GM21619 (cell line): ENCODE measurements at regions not wholly inside any gene's neighbourhood (a gene's known extent, or its start where the extent isn't known, plus 50 kb on each side); places are given as distances from the start of the nearest gene placed in this dataset.

Experiments used
- ATAC-seq: cut with Tn5 transposase; IDR thresholded peaks from one replicate; pipeline ENCODE4 v1.9.1; 2021; ENCODE audit not compliant: unreplicated experiment

- no peak for ATAC-seq
These were observed 153.8 kb upstream of the UBL3 start for GRCh38 chr13:30004204-30004603.

- no peak for ATAC-seq
These were observed 152.2 kb upstream of the UBL3 start for GRCh38 chr13:30002577-30002976.

GRCh38 chr13:30000370-30000765 lies 150.0 kb upstream of the UBL3 start:
- ATAC-seq = no peak

- ATAC-seq = no peak
These were observed 149.3 kb upstream of the UBL3 start for GRCh38 chr13:29999492-30000369.

- no peak for ATAC-seq
These were observed 145.9 kb upstream of the UBL3 start for GRCh38 chr13:29996316-29996715.

DNA sequence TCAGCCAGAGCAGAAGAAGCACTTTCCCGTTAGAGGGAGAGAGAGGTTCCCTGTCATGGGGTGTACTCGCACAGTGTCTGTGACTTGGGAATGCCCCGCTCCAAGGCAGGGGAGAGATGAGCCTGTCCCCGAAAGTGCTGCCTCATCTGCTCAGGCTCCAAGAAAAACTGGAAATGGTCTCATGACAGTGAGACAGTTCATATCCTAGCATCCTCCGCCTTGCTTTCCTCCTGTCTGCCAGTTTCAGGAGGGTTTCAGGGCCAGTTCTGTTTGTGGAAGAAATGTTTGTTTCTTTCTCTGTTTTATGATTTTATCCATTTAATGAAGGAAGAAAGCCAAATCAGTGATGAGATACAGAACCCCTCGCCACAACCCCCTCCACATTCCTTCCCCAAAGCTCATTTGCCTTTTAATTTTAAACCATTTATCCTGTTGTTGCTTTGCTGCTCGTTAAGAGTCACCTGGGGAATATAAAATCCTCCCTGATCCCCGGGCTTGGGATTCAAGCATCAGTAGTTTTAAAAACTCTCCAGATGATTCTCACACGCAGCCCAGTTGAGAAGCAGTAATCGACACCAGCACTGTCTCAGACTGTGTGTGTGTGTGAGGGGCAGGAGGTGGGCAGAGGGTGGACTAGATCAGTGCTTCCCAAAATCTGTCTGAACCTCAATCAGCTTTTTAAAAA lies 144.6 kb upstream of the UBL3 start:
- ATAC-seq = no peak

- ATAC-seq = no peak
These were observed 143.5 kb upstream of the UBL3 start for GRCh38 chr13:29993716-29994488.

- ATAC-seq = no peak
These were observed 142.8 kb upstream of the UBL3 start for GRCh38 chr13:29993196-29993595.

GRCh38 chr13:29991343-29991742 lies 140.9 kb upstream of the UBL3 start:
- no peak for ATAC-seq

DNA sequence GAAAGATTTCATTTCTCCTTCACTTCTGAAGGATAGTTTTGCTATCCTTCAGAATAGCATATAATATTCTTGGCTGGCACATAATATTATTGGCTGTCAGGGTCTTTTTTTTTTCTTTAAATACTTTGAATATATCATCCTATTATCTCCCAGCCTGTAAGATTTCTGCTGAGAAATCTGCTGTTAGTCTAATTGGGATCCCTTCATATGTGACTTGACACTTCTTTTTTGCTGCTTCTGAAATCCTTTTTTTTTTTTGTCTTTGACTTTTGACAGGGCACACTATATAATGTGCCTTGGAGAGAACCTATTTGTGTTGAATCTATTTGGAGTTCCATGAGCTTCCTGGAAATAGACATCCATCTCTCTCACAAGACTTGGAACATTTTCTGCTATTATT lies 136.9 kb upstream of the UBL3 start:
- ATAC-seq = no peak

DNA sequence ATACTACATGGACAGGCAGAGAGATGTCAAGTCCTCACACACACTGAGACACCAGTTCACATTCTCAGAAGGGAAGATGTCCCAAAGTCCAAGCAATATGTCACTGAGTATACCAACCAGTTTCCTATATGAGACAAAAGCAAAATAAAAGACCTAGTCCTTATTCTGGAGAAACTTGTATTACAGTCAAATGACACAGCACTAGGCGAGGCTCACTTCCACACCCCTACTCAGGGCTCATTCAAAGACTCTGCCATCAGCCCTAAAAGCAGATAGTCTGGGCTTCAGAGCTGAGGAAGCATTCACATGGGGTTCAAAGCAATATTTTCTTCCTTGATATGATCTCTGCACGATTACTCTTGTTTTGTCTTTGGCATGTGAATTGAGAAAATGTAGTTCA lies 129.9 kb upstream of the UBL3 start:
- no peak for ATAC-seq

- no peak for ATAC-seq
These were observed 127.8 kb upstream of the UBL3 start for GRCh38 chr13:29978211-29978610.

DNA sequence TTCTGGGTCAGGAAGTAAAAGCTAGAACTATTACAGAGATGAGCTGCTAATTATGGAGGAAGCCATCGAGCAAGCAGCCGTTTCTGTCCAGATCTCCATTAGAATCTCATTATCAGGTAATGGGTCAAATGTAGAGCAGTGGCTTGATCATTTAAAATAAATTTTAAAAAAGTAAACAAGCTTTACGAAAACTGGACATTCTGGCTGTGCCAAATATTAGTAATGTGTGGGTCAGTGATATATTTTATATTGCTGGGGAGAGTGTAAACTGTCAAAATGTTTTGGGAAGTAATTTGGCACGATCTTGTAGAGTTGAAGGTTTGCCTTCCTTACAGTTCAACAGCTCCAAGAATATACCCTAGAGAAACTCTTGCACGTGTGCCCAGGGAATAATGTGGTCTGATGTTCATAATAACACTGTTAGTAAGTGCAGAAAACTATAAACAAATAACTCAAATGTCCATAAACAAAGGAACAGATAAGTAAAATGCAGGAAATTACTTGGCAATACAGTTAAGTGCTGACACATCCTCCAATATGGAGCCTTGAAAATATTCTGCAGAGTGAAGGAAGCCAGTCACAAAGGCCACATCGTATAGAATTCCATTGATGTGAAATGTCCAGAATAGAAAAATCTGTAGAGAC lies 127.2 kb upstream of the UBL3 start:
- ATAC-seq = no peak

DNA sequence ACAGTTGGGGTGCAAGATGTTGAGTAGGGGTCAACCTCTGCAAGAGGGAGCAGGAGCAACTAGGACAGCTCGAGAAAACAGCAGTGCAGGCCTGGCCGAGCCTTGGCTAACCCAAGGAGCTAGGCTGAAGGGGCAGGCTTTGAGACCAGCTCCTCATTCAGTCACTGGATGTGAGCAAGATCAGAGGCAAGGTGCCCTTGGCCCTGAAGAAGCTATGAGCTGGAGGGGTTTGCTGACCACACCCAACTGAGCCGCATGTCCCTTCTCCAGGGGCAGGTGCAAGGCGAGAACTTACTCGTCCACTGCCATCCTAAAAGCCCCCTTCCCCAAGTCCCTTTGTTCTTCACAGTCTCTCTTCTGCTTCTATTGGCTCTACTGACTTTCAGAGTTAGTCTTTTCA lies 126.1 kb upstream of the UBL3 start:
- no peak for ATAC-seq

GRCh38 chr13:29975283-29975682 lies 124.9 kb upstream of the UBL3 start:
- ATAC-seq = no peak

DNA sequence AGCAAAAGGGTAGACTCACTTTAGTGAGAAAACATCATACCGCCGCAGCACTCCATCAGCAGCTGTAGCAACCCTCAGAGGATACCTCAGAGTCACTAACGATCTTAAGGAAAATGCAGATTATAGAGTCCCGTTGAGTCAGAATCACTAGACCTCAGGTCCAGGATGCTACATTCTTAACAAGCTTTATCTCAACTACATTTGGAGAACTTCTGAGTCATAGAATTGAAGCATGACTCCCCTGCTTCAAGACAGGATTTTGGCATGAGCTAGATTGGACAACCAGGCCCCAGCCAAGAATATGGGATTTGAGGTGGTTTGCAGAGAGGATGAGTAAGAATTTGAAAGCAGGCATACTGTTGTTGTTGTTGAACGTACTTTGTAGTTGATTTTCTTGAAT lies 118.9 kb upstream of the UBL3 start:
- ATAC-seq = no peak

- ATAC-seq = no peak
These were observed 113.9 kb upstream of the UBL3 start for GRCh38 chr13:29964181-29964845.

DNA sequence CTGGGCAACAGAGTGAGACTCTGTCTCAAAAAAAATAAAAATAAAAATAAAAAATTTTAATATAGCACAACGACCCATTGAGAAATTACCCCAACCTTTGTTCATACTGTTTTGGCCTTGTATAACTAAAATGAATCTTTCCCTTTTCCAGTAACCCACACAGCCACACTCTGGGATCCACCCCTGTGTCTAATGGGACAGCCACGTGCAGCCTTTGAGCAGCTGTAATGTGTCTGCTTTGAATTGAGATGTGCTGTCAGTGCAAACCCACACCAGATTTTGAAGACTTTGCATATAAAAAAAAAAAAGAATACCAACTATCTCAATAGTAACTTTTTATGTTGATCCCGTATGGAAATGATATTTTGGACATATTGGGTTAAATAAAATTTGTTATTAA lies 112.7 kb upstream of the UBL3 start:
- ATAC-seq = no peak

- no peak for ATAC-seq
These were observed 110.7 kb upstream of the UBL3 start for GRCh38 chr13:29961036-29961670.

GRCh38 chr13:29959603-29960002 lies 109.2 kb upstream of the UBL3 start:
- no peak for ATAC-seq
